Karpas-422 (cell line): ENCODE measurements at regions not wholly inside any gene's neighbourhood (a gene's known extent, or its start where the extent isn't known, plus 50 kb on each side); places are given as distances from the start of the nearest gene placed in this dataset.

Experiments
- DNase-seq: peaks from one replicate; pipeline ENCODE4 v3.0.0-alpha.2; 2015
- H2AFZ ChIP-seq: fragments of 200-600 bp; sonication (generic); 2 replicates; pipeline ENCODE4 v1.6.1; 2014; ENCODE audit warnings: antibody characterized with exemption, low read length, mixed read lengths
- H3K27ac ChIP-seq: fragments of 200-600 bp; sonication (generic); 2 replicates; pipeline ENCODE4 v1.5.1; 2014; ENCODE audit warnings: mild to moderate bottlenecking, low read length, moderate library complexity
- H3K27me3 ChIP-seq: fragments of 200-600 bp; sonication (generic); 2 replicates; pipeline ENCODE4 v1.6.1; 2014; ENCODE audit warnings: low read length, mixed read lengths
- H3K36me3 ChIP-seq: fragments of 200-600 bp; sonication (generic); 2 replicates; pipeline ENCODE4 v1.6.1; 2014; ENCODE audit warnings: low read length, mixed read lengths; ENCODE audit not compliant: insufficient read depth
- H3K4me1 ChIP-seq: fragments of 200-600 bp; sonication (generic); 2 replicates; pipeline ENCODE4 v1.6.1; 2014; ENCODE audit warnings: mild to moderate bottlenecking, low read length, mixed read lengths
- H3K4me2 ChIP-seq: fragments of 200-600 bp; sonication (generic); 2 replicates; pipeline ENCODE4 v1.6.1; 2014; ENCODE audit warnings: low read length, low read depth, mild to moderate bottlenecking; ENCODE audit not compliant: poor library complexity, severe bottlenecking
- H3K4me3 ChIP-seq: fragments of 200-600 bp; sonication (generic); 2 replicates; pipeline ENCODE4 v1.5.1; 2014; ENCODE audit warnings: mild to moderate bottlenecking, antibody characterized with exemption, low read length, mixed read lengths
- H3K79me2 ChIP-seq: fragments of 200-600 bp; sonication (generic); 2 replicates; pipeline ENCODE4 v1.6.1; 2014; ENCODE audit warnings: mild to moderate bottlenecking, low read length, mixed read lengths
- H3K9ac ChIP-seq: fragments of 200-600 bp; sonication (generic); 2 replicates; pipeline ENCODE4 v1.6.0; 2014; ENCODE audit warnings: low read length
- H3K9me2 ChIP-seq: fragments of 200-600 bp; sonication (generic), shearing (Covaris generic); replicated peaks from 2 replicates; pipeline ENCODE4 v1.6.0; 2014; ENCODE audit warnings: mild to moderate bottlenecking, low read length, moderate library complexity; ENCODE audit not compliant: insufficient read depth
- H3K9me3 ChIP-seq: fragments of 300-700, 200-600 bp; sonication (generic); 2 replicates; pipeline ENCODE4 v1.6.1; 2014; ENCODE audit warnings: low read length, mixed read lengths
- H4K20me1 ChIP-seq: fragments of 200-600 bp; sonication (generic); 2 replicates; pipeline ENCODE4 v1.6.1; 2014; ENCODE audit warnings: mild to moderate bottlenecking, antibody characterized with exemption, low read length, low read depth; ENCODE audit not compliant: insufficient read depth

- Histone ChIP-seq H3K4me2 (no peak overlapping the region), H3K79me2 (no peaks in the 10 kb centered on the region), H3K27ac (no peak overlapping the region), H3K4me3 (no peak overlapping the region), H3K9ac (no peak overlapping the region), H4K20me1 (no peaks in the 10 kb centered on the region), H3K27me3 (no peaks in the 10 kb centered on the region), H3K9me2 (no peaks in the 10 kb centered on the region), H3K9me3 (no peaks in the 10 kb centered on the region), H2AFZ (no peak overlapping the region), H3K4me1 (peaks cover 9% of the 10 kb centered on the region), H3K36me3 (no peaks in the 10 kb centered on the region)
- no peak for DNase-seq
Observed at GRCh38 chr18:77634494-77634893, 384.8 kb downstream of the GALR1 start.

- Histone ChIP-seq H3K9me2 (no peaks in the 10 kb centered on the region), H3K9me3 (no peaks in the 10 kb centered on the region), H3K4me3 (no peak overlapping the region), H3K9ac (no peak overlapping the region), H3K27me3 (no peaks in the 10 kb centered on the region), H3K79me2 (no peaks in the 10 kb centered on the region), H2AFZ (no peak overlapping the region), H3K4me2 (no peak overlapping the region), H3K27ac (no peak overlapping the region), H4K20me1 (no peaks in the 10 kb centered on the region), H3K4me1 (peaks cover 9% of the 10 kb centered on the region), H3K36me3 (no peaks in the 10 kb centered on the region)
- DNase-seq = no peak
Observed at GRCh38 chr18:77635451-77635850, 385.8 kb downstream of the GALR1 start.

- no peak for DNase-seq
- peaks cover 9% of the 10 kb centered on the region for H3K4me1 ChIP-seq
Observed at GRCh38 chr18:77635858-77636257, 386.2 kb downstream of the GALR1 start.

GRCh38 chr18:77645170-77645872 lies 395.7 kb downstream of the GALR1 start:
- no peak overlapping the region for H3K9ac ChIP-seq
- H3K9me3 ChIP-seq = no peaks in the 10 kb centered on the region
- H3K4me3 ChIP-seq = no peak overlapping the region
- no peaks in the 10 kb centered on the region for H3K4me1 ChIP-seq
- no peak for DNase-seq
- H3K27me3 ChIP-seq = peaks cover 4% of the 10 kb centered on the region; the same call in 1 of the 2 replicates
- no peak overlapping the region for H3K27ac ChIP-seq
- no peaks in the 10 kb centered on the region for H3K9me2 ChIP-seq
- no peak overlapping the region for H2AFZ ChIP-seq
- H4K20me1 ChIP-seq = no peaks in the 10 kb centered on the region
- H3K79me2 ChIP-seq = no peaks in the 10 kb centered on the region
- no peaks in the 10 kb centered on the region for H3K36me3 ChIP-seq
- no peak overlapping the region for H3K4me2 ChIP-seq

More at GRCh38 chr18:77635858-77636257, 386.2 kb downstream of the GALR1 start:
- Histone ChIP-seq H3K79me2 (no peaks in the 10 kb centered on the region), H3K27ac (no peak overlapping the region), H3K27me3 (no peaks in the 10 kb centered on the region), H3K9me3 (no peaks in the 10 kb centered on the region), H3K9me2 (no peaks in the 10 kb centered on the region), H3K4me3 (no peak overlapping the region), H3K9ac (no peak overlapping the region), H3K4me2 (no peak overlapping the region), H4K20me1 (no peaks in the 10 kb centered on the region), H2AFZ (no peak overlapping the region), H3K36me3 (no peaks in the 10 kb centered on the region)

- Histone ChIP-seq H3K9me3 (no peaks in the 10 kb centered on the region), H3K4me3 (no peak overlapping the region), H3K27ac (no peak overlapping the region), H3K36me3 (no peaks in the 10 kb centered on the region), H3K79me2 (no peaks in the 10 kb centered on the region), H3K27me3 (peaks cover 6% of the 10 kb centered on the region; the same call in 1 of the 2 replicates), H3K9ac (no peak overlapping the region), H4K20me1 (no peaks in the 10 kb centered on the region), H3K4me1 (no peaks in the 10 kb centered on the region; the same call in 1 of the 2 replicates), H3K4me2 (no peak overlapping the region), H2AFZ (no peak overlapping the region), H3K9me2 (no peaks in the 10 kb centered on the region)
- DNase-seq = no peak
Observed at GRCh38 chr18:77647472-77647871, 397.8 kb downstream of the GALR1 start.

GRCh38 chr18:77648411-77648810 lies 398.8 kb downstream of the GALR1 start:
- no peak overlapping the region for H3K27ac ChIP-seq
- peaks cover 6% of the 10 kb centered on the region; the same call in 1 of the 2 replicates for H3K27me3 ChIP-seq
- no peak overlapping the region for H3K4me2 ChIP-seq
- H3K9me3 ChIP-seq = no peaks in the 10 kb centered on the region
- no peak overlapping the region for H2AFZ ChIP-seq
- H3K9ac ChIP-seq = no peak overlapping the region
- H3K79me2 ChIP-seq = no peaks in the 10 kb centered on the region
- H3K4me1 ChIP-seq = no peaks in the 10 kb centered on the region; the same call in 1 of the 2 replicates
- no peak for DNase-seq
- H4K20me1 ChIP-seq = no peaks in the 10 kb centered on the region
- H3K9me2 ChIP-seq = no peaks in the 10 kb centered on the region
- no peaks in the 10 kb centered on the region for H3K36me3 ChIP-seq
- H3K4me3 ChIP-seq = no peak overlapping the region

- Histone ChIP-seq H3K27me3 (peaks cover 2% of the 10 kb centered on the region; the same call in 1 of the 2 replicates), H3K4me1 (no peaks in the 10 kb centered on the region; the same call in 1 of the 2 replicates), H3K79me2 (no peaks in the 10 kb centered on the region), H4K20me1 (no peaks in the 10 kb centered on the region), H2AFZ (no peak overlapping the region), H3K4me3 (no peak overlapping the region), H3K4me2 (peak overlapping the region; percentile 20), H3K36me3 (no peaks in the 10 kb centered on the region), H3K9me3 (no peaks in the 10 kb centered on the region), H3K9ac (no peak overlapping the region), H3K27ac (no peak overlapping the region), H3K9me2 (no peaks in the 10 kb centered on the region)
- peak; percentile 91 for DNase-seq
Observed at GRCh38 chr18:77650799-77651385, 401.2 kb downstream of the GALR1 start.

GRCh38 chr18:77651441-77651840 lies 401.8 kb downstream of the GALR1 start:
- peaks cover 2% of the 10 kb centered on the region; the same call in 1 of the 2 replicates for H3K27me3 ChIP-seq
- no peaks in the 10 kb centered on the region for H3K36me3 ChIP-seq
- H3K4me3 ChIP-seq = no peak overlapping the region
- H2AFZ ChIP-seq = no peak overlapping the region
- no peaks in the 10 kb centered on the region; the same call in 1 of the 2 replicates for H3K4me1 ChIP-seq
- H3K9ac ChIP-seq = no peak overlapping the region
- H3K9me2 ChIP-seq = no peaks in the 10 kb centered on the region
- no peak overlapping the region for H3K4me2 ChIP-seq
- no peaks in the 10 kb centered on the region for H4K20me1 ChIP-seq
- no peak overlapping the region for H3K27ac ChIP-seq
- DNase-seq = no peak
- H3K79me2 ChIP-seq = no peaks in the 10 kb centered on the region
- no peaks in the 10 kb centered on the region for H3K9me3 ChIP-seq
